HG03469 (cell line): ENCODE measurements at regions not wholly inside any gene's neighbourhood (a gene's known extent, or its start where the extent isn't known, plus 50 kb on each side); places are given as distances from the start of the nearest gene placed in this dataset.
A peak's percentile ranks its signal among the peaks of the same experiment; 100 is the strongest.

Source experiments
- ATAC-seq: cut with Tn5 transposase; IDR thresholded peaks from one replicate; pipeline ENCODE4 v1.9.1; 2021; ENCODE audit warnings: mild to moderate bottlenecking, moderate library complexity, moderate number of reproducible peaks; ENCODE audit not compliant: unreplicated experiment

DNA sequence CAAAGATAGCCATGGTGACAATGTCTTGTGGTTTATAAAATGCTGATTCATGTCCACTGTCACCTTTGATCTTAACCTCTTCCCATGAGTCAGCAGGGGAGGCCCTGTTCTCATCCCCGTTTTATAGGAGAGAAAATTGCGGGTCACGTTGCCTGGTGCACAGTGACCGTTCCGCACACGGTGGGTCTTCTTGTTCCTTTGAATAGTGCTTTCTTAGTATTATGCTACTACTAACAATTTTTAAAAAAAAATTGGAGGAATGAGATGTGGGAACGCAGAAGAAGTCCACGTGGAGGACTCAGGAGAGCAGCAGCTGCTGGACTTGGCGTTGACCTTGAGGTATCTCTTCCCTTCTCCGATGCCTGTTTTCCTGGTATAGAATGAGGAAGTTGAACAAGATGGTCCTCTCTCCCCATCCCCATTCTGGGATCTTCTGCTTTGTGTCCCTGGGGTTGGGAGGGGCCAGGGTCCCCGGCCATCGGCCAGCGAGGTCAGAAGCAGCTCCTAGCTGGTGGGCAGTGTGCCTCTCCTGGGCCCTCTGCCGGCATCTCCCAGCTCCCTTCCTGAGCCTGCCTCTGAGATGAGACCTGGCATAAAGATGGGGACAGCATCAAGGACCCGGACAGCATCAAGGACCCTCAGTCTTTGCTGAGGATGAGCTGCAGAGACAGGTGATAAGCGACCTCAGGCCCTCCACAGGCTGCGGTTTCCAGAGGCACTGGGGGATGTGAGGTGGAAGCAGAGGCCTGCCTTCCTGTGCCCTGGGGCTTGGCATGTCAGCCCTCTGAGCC is 143.9 kb downstream of the C9orf50 start:
- no peak for ATAC-seq

DNA sequence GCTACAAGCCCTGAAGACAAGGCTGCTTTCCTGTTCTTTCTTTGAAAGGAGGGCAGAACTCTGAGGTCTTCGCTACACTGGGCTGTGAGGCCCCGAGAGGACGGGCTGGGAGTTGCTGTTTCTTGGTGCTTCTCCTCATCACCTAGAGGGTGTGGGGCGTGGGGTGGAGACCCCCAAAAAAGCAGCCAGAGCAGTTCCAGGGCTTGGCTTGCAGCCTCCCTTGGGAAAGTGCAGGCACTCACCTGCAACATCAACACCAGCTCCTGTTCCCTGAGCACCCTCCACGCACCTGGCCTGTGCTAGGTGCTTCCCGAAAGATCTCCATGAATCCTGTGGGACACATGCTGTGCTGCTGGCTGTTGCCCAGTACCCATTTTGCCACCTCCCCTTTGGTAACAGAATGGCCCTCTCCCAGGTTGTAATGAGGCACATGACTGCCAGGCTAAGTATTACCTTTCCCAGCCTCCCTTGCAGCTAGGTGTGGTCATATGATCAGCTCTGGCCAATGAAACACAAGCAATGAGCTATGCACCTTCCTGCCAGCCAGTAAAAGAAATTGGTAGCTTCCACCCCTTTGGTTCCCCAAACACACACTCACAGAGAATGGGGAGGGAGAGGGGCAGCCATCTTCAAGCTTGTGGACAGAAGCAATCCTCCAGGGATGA is 146.0 kb downstream of the C9orf50 start:
- no peak for ATAC-seq

DNA sequence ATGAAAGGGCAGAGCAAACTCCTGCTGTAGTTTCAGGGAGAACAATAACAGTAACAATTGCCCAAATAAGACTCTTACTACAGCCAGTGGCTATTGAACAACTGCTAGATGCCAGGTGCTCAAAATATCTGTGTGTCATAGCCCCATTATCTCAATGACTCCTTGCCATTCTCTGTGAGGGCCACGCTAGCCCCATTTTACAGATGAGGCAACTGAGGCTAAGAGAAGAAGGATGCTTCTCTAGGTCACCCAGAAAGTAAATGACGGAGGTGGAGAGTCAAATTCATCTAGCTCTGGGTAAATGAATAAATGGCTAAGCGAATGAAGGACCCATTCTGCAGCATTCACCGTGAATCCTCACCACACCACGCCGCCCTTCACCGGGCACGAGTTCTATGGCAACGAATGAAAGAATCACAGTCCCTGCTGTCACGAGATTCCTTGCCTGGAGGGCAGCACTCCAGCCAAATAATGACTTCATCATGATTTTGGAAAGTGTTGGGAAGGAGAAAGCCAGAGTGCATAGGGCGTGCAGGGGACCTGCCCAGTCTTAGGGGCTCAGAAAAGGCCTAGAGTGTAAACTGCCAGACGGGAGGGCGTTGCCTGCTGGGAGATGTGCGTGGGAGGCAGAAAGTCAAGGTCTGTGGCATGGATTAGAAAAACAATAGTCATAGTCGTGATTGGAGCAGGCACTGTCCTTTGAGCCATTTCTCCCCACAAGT is 147.2 kb downstream of the C9orf50 start:
- ATAC-seq = no peak

DNA sequence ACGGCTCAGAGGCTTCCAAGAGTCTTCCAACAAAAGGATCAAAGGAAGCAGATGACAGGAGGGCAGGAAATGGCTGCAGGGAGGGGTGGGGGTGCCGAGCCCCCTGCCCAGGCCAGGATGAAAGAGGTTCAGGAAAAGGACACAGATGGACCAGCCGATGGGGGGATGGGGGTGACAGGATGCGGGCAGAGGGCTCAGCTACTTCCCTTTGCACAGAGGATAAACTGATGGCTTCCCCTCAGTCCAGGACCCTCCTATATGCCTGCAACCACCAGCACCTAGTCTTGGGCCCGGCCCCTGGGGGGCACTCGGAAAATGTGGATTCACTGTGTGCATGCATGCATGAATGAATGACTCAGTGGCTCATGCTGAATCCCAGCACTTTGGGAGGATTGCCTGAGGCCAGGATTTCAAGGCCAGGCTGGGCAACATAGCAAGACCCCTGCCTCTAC is 148.2 kb downstream of the C9orf50 start:
- no peak for ATAC-seq

DNA sequence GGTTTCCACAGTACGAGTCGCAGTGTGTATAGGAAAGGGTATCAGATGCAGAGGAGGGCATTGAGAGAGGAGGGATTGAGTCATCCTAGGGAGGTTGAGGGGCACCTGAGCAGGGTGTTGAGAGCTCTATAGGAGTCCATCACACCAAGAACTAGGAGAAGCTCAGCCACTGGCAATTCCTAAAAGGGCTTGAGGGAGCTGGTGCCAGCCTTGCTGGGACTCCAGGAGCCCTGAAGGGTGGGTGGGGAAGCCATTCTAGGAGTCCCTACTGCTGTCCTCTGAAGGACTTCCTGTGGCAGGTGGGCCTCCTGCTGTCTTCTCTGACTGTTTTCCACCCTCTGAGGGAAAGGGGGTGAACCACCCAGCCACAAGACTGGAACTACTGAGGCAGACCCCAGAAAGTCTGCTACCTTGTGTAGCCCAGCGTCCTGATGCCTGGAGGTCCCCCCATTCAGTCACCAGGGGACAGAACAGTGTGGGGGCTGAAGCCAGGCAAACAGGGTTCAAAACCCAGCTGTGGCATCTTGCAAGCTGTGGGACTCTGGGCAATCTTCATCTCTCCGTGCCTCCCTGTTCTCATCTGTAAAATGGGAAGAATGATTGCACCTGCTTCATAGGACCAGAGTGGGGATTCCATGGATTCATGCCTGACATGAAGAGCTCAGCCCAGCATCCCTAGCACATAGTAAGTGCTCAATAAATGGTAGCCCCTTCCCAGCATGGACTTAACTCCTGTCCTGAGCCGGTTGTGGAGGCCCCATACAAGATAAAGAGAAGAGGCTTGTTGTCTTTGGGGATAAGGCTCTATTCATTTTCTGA is 149.5 kb downstream of the C9orf50 start:
- ATAC-seq = no peak

DNA sequence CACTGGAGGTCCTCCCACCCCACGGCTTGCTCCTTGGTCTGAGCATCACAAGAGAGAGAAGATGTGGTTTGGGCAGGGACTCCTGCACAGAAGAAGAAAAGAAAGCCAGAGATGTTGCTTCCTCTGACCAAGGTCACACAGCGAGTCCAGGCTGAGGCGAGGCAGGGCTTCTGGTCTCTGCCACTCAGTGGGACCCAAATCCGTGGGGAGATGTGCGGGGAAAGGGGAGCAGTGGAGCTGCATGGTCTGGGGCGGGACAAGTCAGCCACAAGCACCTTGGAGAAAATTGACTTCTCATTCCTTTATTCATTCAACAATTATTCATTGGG is 150.9 kb downstream of the C9orf50 start:
- ATAC-seq = no peak

DNA sequence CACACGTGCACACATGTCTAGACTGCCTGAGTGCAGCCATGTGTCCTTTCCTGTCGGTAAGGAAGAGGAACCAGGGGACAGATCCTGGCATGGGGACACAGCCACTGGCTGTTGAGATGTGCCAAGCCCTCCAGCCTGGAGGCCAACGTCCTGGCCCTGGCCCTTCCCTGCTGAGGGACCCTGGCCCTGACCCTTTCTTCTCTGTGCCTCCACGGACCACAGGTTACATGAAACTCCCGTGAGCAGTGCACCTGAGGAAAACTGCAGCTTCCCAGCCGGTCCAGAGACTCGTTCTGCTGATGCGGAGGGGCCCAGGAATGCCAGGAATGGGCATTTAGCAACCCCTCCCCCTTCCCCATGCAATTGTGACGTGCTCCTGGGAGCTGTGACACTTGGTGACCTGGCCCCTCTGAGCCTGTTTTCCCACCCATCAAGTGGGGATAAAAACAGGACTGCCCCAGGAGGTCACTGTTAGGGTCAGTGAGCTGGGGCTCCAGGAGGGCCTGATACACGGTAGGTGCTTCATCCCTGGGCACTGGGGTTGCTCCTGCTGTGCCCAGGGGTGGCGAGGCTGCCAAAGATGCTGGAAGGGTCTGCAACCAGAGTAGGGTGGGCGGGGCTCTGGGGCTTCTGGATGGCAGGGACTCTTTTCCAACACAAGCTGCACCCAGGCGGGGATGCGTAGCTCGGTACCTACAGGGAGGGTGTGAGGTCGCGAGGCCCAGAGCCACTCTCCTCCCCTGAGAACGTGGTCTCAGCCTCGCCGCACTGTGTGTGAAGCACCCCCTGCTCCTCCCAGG is 151.5 kb downstream of the C9orf50 start:
- no peak for ATAC-seq

DNA sequence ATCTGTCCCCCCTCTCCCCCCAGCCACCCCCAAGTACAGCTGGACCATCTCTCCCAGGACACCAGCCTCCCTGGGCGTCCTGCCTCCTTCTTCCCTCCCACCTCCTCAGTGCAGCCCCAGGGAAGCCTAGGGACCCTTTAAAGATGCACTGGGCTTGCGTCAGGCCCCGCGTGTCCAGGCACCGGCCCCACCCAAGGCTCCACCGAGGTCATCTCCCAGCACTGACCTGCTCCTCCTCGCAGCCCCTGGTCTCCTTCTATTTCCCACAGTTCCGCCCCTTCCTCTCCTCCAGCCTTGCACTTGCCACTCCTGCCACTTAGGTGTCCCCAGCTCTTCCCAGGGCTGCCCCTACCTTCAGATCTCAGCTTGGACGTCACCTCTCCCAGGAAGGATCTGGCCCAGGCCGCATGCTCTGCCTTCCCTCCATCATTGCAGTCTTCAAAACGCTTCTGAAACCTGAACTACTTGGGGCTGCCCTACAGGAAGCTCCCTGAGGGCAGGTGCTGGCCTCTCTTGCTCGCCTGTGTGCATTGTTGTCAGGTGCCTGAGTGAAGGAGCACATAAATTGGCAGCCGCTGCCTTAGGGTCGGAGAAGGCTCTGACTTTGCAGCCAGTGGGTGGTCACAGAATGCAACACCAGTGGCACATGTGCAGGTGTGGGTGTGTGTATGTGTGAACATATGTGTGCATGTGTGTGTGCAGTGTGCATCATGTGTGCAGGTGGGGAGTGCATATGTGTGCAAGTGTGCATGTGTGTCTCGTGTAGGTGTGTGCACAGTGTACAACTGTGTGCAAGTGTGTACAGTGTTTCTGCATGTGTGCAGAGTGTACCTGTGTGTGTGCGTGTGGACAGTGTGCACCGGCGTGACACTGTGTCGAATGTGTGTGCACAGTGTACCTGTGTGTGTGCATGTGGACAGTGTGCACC is 152.9 kb downstream of the C9orf50 start:
- ATAC-seq = no peak

DNA sequence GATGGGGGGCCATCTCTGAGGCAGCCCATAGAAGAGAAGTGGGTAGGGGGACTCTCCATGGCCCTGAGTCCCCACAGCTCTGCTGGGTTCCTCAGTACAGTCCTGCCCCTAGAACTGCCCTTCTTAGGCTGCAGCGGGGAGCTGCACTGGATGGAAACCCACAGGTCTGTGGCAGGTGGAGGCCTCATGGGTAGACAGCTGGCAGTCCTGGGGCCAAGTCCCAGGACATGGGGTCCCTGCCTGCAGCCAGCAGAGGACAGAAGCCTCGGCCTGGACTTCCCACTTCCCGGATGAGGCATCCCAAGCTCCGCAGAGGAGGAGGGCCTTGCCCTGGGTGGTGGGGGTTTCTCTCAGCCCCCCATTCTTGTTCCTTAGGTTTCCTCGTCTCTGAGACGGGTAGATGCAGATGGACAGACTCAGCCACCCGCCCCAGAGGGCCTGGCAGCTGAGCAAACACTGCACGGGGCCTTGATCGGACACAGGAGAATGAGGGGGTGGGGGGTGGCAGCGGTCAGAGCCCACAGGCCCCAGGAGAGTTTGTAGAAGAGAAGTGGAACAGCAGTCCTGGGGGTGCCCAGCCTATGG is 153.8 kb downstream of the C9orf50 start:
- no peak for ATAC-seq

DNA sequence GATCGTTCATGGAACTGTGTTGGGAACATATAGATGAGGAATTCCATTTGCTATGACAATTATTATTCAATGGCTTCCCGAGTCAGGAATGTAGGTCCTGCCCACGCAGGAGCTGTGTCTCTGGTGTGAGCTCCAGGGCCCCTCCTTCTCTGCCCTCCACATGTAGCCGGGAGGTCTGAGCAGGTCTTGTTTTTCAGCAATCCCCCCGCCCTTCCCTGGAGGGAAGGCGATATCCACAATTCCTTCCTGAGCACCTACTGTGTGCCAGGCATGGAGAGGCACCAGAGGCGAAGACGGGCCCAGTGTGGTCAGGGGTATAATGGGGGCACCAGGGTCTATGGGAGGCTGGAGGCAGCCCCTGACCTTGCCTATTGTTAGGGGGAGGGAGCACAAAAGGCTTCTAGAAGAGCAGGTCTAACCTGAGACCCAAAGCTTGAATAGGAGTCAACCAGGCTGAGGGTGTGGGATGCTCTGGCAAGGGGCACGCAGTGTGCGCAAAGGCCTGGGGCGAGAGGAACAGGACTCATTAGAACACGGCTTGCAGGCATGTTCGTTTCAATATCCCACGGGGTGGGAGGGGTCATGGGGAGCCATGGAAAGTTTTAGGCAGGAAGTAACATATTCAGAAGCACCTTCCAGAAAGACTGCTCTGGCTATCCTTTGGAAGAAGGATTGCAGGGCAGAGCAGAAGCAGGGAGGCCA is 154.9 kb downstream of the C9orf50 start:
- no peak for ATAC-seq

DNA sequence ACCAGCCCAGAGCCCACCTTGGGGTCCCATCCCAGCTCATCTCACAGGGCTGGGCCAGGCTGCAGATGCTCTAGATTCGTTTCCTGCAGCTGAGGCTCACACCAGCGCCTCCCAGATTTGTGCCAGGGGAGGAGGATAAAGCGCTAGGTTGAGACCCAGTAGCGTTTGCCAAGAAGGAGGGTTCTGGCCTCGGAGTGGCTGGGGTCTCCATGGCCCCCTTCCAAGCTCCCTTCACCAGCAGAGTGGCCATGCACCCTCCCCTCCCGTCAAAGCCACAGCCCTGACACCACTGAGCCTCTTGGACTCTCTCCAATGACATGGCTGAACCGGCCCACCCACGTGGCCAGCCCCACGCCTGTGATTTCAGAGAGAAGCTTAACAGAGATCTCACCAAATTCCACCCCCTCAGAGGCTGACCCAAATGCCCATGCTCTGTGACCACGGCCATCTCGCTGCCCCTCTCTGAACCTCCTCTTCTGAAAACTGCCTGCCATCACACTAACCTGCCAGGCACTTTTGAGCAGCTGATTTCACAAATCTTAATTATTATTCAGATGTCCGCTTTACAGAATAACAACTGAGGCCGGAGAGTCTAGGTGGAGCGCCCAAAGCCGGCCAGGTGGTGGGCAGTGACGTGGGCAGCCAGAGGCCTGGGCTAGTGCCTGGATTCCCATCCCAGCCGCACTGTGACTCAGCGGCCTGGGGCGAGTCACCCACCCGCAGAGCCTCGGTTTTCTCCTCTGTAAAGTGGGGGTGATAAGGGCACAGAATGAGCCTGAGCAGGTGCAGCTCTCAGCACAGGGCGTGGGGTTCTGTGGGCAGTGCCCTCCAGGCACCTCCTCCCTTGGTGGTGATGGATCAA is 155.7 kb downstream of the C9orf50 start:
- ATAC-seq = no peak

DNA sequence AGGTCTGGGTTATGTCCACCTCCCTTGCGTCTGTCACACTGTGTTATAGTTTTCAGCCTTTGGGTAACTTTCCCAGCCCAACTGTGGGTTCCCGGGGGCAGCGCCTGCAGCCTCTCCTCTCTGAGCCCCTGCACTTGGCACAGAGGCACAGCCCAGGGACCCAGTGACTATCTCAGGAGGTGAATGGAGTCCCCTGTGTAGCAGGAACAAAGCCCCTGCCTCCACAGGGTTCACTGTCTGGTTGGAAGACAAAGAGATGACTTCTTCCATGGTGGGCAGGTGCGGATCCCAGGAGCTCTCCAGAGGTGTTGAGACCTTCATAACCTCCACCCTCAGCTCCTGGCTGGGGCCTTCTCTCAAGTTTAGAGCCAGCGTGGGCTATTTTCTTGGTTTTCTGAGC is 156.9 kb downstream of the C9orf50 start:
- no peak for ATAC-seq

DNA sequence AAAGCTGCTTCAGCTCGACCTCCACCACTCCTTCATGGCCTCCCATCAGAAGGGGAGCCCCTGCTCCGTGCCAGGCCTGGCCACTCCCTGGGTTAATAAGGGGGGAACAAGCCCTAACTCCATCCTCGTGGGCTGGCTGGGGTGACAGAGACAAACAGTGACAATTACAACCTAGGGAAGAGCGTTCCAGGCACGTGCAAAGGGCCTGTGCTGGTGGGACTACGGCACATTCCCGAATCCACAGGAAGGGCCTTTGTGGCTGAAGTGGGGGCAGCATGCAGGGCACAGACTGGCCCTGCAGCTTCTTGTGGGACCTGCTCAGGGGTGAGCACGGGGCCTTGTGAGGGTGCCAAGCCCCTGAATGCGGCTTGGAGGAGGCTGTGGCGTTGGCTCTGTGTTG is 157.4 kb downstream of the C9orf50 start:
- ATAC-seq = no peak

DNA sequence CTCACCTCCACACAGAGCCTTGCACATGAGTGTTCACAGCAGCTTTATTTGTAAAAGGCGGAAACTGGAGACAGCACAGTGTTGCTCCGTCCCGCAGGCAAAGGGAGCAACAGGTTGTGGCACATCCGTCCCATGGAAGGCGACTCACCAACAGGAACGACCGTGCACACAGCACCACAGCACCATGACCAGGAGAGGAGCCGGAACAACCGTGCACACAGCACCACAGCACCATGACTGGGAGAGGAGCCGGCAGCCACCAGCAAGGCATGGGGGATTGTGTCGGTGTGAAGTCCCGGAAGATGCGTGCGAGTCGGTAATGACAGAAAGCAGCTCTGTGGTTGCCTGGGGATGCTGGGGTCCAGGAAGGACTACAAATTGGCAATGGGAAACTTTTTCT is 158.5 kb downstream of the C9orf50 start:
- ATAC-seq = no peak

DNA sequence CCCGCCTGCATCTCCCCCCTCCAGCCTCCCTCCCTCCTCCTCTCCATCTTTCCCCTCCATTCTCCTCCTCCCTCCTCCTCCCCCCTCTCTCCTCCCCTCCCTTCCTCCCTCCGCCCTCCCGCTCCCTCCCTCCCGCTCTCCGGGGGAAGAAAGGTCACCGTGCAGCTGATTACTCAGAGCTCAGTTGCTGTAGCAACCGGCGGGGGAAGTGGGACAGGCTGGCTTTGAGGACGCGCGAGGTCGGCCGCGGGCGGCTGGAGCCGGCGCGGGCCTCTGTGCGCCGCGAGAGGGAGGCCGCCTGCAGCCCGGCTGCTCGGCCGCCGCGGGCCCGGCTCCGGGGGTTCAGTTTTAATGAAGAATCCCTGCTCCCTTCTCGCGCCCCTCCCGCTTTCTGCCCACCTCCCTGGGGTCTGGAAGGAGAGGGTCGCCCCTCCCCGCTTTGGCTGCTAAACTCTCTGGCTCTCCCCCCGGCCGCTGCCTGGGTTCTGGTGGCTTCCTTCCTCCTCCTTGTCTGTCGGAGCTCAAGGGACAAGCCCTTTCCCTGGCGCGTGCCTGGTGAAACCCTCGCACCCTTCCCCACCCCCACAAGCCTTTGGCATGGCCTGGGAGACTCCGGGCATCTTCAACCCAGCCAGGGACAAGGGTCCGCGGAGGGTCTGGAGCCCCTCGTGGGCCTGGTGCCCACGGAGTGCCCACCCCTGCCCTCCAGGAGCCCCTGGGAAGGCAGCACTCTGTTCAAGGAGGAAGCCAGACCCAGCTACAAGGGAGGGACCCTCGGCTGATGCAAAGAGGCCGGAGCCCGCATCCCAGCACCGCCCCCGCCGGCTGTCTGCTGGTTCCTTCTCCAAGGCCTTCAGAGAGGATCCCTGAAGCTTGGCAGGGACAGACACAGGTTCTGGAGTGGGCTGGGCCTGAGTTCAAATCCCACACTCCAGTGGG is 160.3 kb downstream of the C9orf50 start:
- peak; percentile 54 for ATAC-seq
